ENCODE measurements at regions not wholly inside any gene's neighbourhood (a gene's known extent, or its start where the extent isn't known, plus 50 kb on each side); places are given as distances from the start of the nearest gene placed in this dataset.

DNA sequence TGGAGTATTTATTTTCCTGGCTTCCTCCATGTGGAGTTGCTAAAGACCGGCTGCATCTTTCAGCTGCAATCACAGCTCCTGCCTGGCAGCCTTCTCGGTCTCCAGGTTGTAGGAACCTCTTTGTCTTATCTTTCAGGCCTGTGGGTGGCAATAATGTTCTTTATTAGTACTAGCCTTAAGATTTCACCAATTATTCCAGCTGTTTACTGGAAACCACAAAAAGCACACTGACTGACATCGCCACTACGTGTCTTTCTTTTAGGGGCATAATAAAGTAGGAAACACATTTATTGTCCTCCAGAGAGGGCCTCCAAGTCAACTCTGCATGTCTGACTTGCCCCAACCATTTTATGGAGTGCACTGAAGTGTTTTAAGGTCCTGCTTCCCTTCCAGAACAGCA is 1116.5 kb upstream of the TMEM132C start:
- intact Hi-C loops (cut with micrococcal nuclease) (no loop called here), dilution Hi-C loops (cut with MboI; ENCODE audit: extremely low pct_ligation_motif_present, low sequenced_read_pairs) (no loop called here)
- Histone ChIP-seq H3K27me3 (ENCODE audit: control insufficient read depth in 2 of 2, insufficient read depth in 2 of 2, low read length in 2 of 2) (no peaks in the 10 kb centered on the region), H3K4me1 (ENCODE audit: control insufficient read depth, extremely low read depth, insufficient read depth, low read length) (no peaks in the 10 kb centered on the region), H3K4me3 (replicated peaks in 1 of 3; ENCODE audit: insufficient read depth in 1 of 3, low read depth in 1 of 3, low read length in 3 of 3) (no peak overlapping the region), H3K9me1 (replicated peaks; ENCODE audit: control insufficient read depth, extremely low read depth, insufficient read depth, low read length) (no peaks in the 10 kb centered on the region), H3K79me2 (ENCODE audit: control insufficient read depth, insufficient read depth, low read length) (no peaks in the 10 kb centered on the region), H4K20me1 (replicated peaks; ENCODE audit: control insufficient read depth, extremely low read depth, insufficient read depth, low read length) (no peaks in the 10 kb centered on the region), H3K36me3 (ENCODE audit: control insufficient read depth in 2 of 2, extremely low read depth in 1 of 2, insufficient read depth in 2 of 2, low read length in 2 of 2) (no peaks in the 10 kb centered on the region), H2AFZ (ENCODE audit: low read depth, low read length) (no peak overlapping the region), H3K27ac (ENCODE audit: insufficient read depth, low read depth, low read length) (no peak overlapping the region), H3K9me3 (replicated peaks; ENCODE audit: control insufficient read depth, insufficient read depth, low read length) (no peaks in the 10 kb centered on the region), H3K4me2 (ENCODE audit: insufficient read depth, low read length) (no peak overlapping the region), H3K9ac (replicated peaks; ENCODE audit: extremely low read depth, insufficient read depth, low read length) (no peak overlapping the region)
- DNase-seq (ENCODE audit: low read depth, low spot score), result no peak
- no TSS peak for BruUV-seq (replicated peaks)
- POLR2A ChIA-PET, result no interaction called here
- no peak for TF ChIP-seq CTCF (IDR thresholded peaks at IDR 0.05; ENCODE audit: extremely low read depth in 1 of 2, insufficient read depth in 1 of 2, low read depth in 1 of 2, low read length in 2 of 2)
- no peak for TF ChIP-seq POLR2AphosphoS5 (IDR thresholded peaks at IDR 0.05; ENCODE audit: insufficient read depth, low read depth, low read length)
- no peak for TF ChIP-seq MYC (IDR thresholded peaks at IDR 0.05; ENCODE audit: low read depth, low read length)
- no peak for TF ChIP-seq EZH2 (IDR thresholded peaks at IDR 0.05; ENCODE audit: borderline replicate concordance, low read depth, low read length, severe bottlenecking)
- TF ChIP-seq GATA2 (IDR thresholded peaks at IDR 0.05; ENCODE audit: insufficient read depth, insufficient read length, low read depth, low read length), result no peak
- no peak for TF ChIP-seq JUN (IDR thresholded peaks at IDR 0.05; ENCODE audit: borderline replicate concordance, insufficient read depth, insufficient read length, low read depth)
- no peak for TF ChIP-seq POLR2A (IDR thresholded peaks at IDR 0.05; ENCODE audit: low read depth, low read length)
- TF ChIP-seq MAX (IDR thresholded peaks at IDR 0.05; ENCODE audit: insufficient read depth, insufficient read length), result no peak
- TF ChIP-seq FOS (IDR thresholded peaks at IDR 0.05; ENCODE audit: borderline replicate concordance, insufficient read depth, low read length), result no peak
- no peak for FAIRE-seq
- CTCF ChIA-PET, result no interaction called here

Measured in endothelial cell of umbilical vein (primary cell).